GM21529 (cell line): ENCODE measurements at regions not wholly inside any gene's neighbourhood (a gene's known extent, or its start where the extent isn't known, plus 50 kb on each side); places are given as distances from the start of the nearest gene placed in this dataset.

Experiments
- ATAC-seq: cut with Tn5 transposase; IDR thresholded peaks from one replicate; pipeline ENCODE4 v1.9.1; 2021; ENCODE audit not compliant: unreplicated experiment

DNA sequence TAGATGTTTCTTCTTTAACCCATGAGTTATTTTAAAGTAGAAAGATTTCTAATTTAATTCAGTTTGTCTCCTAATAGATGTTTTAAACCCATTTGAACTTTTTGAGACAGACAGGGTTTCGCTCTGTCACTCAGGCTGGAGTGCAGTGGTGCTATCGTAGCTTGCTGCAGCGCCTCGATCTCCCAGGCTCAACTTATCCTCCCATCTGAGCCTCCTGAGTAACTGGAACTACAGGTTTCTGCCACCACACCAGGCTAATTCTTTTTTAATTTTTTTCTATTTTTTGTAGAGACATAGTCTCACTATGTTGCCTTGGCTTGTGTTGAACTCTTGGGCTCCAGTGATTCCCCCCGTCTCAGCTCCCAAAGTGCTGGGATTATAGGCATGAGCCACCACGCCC, 53.0 kb upstream of the RAB18 start:
- ATAC-seq: no peak

DNA sequence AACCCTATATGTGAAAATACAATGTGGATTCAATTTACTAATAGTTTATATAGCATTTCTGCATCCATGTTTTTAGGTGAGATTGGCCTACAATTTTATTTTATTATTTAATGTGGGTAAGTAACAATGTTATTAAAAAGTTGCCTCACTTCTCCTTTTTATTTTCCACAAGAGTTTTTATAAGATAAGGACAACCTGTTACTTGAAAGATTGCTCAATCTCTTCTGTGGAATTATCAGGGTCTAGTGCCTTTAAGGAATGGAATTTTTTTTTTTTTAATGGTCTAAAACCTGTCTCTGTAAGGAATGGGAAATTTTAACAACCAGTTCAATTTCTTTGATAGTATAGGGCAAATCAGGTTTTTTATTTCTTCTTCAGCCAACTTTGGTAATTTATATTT, 53.9 kb upstream of the RAB18 start:
- ATAC-seq: no peak

DNA sequence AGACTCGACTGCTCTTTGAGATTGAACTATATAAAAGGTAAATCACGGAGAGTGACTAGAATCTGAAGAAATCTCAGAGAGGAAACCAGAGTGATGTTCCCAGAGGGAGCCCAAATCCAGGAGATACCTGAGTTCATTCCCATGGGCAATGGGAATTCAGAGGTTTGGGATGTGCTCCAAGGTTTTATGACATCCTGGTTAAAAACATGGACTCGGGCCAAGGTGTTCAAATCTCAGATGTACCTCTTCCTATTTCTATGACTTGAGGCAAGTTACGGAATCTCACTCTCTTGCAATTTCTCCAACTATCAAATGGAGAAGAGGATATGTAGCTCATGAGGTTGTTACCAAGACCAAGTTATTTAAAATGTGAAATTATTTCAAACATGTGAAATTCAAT, 54.5 kb upstream of the RAB18 start:
- ATAC-seq: no peak

DNA sequence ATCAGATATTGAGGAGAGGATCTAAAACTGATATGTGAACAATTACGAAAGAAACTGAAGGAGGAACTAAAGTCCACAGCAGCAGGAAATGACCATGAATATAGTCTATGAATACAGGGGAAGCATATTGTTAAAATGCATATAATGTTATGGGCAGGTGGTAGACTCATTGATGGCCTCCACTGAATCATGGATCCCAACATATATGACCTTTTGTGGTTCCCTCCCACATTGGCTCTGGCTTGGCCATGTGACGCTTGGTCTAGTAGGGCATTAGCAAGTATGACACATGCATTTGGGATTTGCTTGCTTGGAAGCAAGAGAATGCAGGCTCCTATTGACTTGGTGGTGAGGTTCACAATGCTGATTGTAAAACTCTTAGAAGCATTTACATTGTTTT, 55.2 kb upstream of the RAB18 start:
- ATAC-seq: no peak

DNA sequence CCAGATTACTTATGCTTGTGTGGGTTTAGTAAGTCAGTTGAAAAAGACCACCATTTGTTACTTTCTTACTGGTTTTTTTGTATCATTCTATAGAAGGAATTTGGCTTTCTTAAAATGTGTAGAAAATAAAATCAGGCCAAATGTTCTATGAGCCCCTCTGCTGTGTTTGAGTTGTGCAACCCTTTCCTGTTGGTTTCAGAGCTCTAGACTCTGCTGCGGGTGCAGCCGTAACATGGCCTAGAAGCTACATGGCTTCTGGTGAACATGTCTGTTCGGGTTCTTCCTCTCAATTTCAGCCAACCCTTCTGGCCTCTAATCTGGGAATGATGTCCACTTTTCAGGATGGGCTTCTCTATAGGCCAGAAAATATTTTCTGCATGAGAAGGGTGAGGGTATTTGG, 56.6 kb upstream of the RAB18 start:
- ATAC-seq: no peak

DNA sequence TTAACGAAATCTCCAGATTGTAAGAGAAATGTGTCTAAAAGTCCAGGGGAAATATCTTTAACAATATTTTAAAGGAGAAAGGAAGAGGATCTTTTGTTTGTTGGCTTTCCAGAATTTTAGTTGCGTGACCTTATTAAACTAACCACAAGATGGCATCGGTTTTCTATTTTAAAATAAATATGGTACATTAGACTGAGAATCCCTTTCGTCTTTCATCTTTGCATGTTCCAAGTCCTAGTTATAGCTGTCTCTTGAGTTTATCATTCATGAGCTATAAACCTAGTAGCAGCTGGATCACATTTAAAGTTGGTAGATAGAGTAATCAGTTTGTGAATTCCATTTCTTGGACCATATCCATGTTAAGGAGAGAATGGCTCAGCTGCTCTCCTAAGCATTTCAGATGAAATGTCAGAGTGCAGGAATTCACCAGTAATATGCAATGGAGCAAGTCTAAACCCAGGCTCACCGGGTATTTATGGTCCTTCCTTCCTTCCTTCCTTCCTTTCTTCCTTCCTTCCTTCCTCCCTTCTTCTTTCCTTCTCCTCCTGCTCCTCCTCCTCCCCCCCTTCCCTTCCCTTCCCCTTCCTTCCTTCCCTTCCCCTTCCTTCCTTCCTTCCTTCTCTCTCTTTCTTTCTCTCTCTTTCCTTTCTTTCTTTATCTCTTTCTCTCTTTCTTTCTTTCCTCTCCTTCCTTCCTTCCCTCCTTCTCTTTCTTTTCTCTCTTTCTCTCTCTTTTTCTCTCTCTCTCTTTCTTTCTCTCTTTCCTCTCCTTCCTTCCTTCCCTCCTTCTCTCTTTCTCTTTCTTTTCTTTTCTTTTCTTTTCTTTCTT, 57.8 kb upstream of the RAB18 start:
- ATAC-seq: no peak

DNA sequence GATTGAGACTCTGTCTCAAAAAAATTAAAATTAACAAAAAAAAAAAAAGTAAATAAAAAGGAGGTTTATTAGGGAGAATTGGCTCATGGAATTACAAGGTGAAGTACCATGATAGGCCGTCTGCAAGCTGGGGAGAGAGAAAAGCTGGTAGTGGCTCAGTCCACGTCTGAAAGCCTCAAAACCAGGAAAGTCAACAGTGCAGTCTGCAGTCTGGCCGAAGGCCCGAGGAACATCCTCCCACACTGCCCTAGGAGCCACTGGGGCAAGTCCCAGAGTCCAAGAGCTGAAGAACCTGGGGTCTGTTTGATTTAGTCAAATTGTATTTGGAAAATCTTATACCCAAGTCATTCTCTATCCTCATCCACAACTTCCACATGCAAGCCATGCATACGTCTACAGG, 59.0 kb upstream of the RAB18 start:
- no peak for ATAC-seq

DNA sequence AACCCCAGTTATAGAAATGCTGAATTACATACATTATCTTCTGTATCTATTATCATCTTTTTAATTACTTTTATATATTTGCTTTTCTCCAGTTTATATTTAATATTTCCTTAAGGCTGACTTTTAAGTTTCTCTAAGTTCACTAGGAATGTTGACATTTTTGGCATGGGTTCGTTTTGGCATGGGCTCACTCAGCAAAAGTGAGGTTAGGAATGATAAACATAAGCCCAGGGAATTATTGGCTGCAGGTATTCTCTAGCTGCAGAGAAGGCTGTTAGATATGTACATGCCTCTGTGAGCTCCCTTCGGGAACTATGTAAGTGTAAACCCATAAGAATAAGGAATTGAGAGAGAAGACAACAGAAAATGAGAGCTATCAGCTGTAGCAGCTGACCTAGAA, 63.6 kb upstream of the RAB18 start:
- no peak for ATAC-seq

DNA sequence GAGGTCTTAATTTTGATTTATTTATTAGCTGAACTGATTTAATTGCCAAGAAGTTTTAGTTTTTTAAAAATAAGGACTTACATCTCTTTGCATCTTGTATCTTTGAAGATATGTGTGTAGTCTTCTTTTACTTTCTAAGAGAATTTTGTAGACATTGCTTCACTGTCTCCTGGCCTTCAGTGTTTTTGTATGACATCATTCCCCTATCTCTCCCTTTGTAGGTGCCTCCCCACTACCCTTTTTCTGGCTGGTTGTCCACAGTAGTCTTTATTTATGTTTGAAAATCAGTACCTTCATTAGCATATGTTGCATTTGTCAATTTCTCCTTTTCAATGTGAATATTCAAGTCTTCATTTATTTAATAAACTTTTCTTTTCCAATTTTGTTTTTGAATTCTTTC, 64.1 kb upstream of the RAB18 start:
- no peak for ATAC-seq

DNA sequence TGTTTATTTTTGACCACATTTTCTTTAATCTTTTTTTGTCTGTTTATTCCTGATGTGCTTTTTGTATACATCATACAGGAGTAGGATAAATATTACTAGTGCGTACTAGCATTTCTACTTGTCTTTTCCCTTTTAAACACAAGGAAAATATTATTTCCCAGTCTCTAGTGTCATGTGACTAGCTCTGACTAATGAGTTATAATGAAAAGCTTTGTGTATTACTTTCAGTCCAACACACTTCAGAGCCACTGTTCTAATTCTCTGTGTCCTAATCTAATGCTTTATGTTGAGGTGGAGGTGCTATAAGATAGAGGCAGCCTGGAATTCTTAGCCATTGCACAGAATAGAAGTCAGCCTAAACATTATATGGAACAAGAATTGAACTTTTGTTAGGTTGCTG, 65.0 kb upstream of the RAB18 start:
- ATAC-seq: no peak

DNA sequence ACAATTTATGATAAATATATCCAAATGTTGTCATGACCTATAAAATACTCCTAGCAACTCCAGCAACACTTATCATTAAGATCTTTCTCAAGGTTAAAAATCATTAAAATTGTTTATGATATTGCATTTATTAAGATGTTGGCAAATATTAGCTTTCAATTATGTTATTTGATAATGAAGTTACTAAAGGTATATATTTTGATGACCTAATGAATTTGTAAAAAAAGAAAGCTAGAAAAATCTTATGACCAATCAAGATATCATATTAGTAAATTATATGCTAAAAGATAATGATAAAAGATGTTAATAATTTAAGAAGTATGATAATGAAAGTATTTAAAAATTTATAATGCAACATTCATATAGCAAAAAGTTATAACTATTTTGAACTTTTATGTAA, 66.3 kb upstream of the RAB18 start:
- ATAC-seq: no peak

DNA sequence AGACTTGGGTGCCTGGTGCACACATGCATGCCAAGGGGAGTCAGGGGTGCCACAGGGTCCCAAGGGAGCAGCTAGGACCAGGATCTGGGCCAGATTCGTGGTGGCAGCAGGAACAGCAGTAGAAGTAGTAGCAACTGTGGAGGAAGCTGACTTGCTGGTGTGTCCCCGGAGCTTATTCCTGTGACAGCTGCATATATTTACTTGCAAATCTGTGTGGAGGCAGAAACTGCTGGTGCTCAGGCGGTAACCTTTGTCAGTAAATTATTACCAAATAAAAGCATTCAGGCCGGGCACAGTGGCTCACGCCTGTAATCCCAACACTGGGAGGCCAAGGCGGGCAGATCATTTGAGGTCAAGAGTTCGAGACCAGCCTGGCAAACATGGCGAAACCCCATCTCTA, 67.4 kb upstream of the RAB18 start:
- ATAC-seq: no peak

DNA sequence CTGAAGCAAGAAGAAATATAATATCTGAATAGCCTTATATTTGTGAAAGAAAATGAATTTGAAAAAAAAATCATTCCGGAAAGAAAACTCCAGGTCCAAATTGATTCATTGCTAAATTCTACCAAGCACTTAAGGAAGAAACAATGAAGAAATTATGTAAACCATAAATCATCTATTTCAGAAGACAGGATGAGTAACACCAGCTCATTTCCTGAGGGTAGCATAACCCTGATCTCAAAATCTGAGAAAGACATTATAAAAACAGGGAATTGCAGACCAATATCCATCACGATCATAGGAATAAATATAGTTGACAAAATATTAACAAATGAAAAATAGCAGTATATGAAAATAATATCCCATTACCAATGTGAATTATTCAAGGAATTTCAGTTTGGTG, 70.1 kb upstream of the RAB18 start:
- no peak for ATAC-seq

DNA sequence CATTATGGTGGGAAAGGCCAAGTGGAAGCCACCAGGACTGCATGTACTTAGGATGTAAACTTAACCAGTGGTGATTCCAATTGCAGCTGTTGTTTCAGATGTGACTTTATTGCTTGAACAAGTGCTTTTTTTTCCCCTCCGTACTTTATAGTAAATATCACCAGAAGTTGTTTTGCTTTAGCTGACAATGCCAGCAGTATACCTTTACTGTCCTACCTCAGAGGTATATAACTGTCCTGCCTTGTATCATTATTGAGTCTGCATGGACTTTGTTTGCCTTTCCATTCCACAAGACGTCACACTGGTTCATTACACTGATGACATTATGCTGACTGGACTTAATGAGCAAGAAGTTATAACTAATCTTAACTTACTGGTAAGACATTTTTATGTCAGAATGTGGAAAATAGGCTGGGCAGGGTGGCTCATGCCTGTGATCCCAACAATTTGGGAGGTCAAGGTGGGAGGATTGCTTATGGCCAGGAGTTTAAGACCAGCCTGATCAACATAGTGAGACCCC, 77.1 kb upstream of the RAB18 start:
- ATAC-seq: no peak

DNA sequence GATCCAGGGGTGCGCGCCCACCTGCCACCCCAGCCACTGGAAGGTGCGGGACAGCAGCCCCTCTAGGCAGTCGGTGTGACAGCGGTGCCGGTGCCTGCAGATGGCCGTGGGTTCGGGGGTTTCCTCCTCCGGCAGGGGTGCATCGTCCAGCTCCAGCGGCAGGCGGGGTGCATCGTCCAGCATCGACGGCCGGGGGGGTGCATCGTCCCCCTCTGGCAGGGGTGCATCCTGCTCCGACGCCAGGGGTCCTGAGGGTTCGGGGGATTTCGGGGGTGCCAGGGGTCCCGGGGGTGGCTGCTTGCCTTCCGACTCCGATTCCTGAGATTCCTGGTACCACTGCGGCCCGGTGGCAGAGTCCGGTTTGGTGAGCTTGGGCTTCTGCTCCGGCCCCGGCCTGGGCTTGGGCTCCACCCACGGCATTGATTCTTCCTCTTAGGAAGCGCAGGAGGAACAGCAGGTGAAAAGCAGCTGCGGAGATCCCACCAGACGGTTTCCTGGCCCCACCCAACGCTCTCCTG, 90.2 kb upstream of the RAB18 start:
- ATAC-seq: no peak

DNA sequence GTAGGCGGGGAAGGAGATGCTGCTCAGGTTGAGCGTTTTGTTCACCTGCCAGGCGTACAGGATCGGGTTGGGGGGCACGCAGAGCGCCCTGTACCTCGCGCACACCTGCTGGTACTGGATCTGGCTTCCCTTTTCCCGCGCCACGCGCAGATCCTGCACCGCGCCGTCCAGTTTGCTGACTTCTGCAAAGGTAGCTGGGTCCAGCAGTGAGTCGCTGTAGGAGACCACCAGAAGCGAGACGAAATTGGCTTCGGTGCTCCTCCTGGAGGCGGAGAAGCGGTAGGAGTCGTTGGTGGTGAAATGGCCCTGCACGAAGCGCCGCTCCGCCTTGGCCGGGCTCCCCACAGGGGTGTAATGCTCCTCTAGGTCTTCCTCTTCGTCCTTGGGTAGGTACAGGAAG, 90.7 kb upstream of the RAB18 start:
- ATAC-seq: no peak

DNA sequence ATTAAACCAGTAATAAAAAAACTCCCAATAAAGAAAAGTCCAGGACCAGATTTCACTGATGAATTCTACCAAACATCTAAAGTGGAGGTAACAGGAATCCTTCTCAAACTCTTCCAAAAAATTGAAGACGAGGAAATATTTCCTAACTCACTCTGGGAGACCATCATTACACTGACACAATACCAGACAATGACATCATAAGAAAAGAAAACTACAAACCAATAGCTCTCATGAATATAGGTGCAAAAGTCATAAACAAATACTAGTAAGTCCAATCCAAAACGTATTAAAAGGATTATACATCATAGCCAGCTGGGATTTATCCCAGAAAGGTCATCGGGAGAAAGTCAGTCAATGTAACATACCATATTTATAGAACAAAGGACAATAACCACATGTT, 94.0 kb upstream of the RAB18 start:
- ATAC-seq: no peak

DNA sequence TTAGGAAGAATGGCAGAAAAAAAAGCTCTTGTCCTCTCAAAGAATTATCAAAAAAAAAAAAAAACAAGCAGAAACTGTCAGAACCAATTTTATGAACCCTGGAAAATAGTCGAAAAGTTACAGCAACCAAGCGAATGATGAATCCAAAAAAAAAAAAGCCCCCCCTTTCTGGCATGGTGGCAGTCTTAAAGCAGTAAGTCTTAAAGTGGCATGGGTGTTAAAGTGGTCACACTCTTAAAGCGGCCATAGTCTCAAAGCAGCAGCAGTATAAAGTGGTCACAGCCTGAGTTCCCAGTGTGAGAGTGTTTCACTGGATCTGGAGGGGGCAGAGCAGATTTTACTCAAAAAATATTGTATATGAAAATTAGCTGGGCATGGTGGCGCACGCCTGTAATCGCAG, 96.8 kb upstream of the RAB18 start:
- ATAC-seq: no peak

DNA sequence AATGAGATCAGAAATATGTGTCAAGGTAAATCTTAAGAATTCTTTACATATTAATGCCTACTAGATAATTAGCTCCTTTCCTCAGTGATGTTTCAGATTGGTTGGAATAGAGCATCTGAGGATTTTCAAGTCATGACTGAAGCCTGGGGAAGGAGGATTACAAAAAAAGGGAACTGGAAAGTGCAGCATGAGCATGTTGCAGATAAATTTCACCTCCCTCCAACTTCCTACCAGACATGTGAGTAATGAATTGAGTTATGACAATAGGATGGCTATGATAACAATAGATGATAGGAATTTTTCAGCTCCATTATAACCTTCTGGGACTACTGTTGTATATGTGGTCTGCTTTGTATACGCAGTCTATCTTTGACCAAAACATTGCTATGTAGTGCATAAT, 104.2 kb upstream of the RAB18 start:
- no peak for ATAC-seq

DNA sequence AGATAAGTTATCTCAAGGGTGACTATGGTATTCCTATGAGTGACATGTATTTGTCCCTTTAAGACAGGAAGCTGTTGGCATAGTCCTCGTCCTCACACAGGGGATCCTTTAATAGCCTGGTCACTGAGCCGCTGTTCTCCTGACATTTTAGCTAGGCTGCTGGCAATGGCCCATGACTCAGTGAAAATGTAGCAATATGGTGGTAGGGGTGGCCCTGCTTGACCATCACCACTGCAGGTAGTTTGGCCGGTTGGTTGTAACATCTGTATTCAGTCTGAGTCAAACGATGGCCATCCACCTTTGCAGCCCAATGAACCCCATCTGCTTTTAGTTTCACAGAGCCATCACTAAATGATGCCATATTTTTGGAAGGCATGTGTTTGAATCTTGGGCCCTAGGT, 110.1 kb upstream of the RAB18 start:
- ATAC-seq: no peak

DNA sequence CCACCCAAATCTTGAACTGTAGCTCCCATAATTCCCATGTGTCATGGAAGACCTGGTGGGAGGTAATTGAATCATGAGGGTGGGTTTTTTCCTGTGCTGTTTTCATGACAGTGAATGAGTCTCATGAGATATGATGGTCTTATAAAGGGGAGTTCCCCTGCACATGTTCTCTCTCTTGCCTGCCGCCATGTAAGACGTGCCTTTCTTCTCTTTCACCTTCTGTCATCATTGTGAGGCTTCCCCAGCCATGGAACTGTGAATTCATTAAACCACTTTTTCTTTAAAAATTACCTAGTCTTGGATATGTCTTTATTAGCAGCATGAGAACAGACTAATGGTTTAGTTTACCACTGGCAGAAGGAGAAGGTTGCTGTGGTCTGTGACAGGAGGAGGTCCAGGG, 111.5 kb upstream of the RAB18 start:
- ATAC-seq: no peak

DNA sequence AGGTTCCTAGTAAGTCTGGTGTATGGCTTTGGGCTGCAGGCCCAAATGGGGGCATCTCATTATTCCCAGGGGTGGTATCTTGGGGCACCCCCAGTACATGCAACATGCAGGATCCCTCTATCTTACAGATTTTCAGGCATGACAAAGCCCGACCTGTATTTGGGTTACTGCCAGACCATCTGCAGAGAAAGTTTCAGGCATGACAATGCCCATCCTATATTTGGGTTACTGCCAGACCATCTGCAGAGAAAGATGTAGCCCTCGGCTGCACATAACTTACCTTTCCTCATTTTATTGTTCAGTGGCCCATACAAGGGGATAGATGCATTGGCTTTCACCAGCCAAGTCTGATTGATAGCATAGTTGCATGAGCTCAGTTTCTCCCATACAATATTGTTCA, 112.2 kb upstream of the RAB18 start:
- ATAC-seq: no peak

DNA sequence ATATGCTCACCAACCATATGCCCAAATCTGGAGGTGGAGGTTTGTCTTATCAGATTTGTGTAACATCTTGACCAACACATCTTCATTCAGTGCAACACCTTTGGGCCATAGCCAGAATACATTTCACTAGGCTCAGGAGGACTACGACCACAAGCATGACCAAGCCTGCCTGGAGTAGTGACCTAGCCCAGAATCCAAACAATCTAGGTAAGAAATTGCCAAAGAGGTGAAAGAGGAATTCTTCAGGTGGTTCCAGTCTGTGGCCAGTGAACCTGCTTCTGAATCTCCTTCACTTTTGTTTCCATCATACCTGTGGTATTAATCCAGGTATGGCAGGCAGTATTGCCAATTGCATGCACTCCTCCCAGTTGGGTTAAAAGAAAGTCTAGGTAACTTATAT, 112.8 kb upstream of the RAB18 start:
- no peak for ATAC-seq
